ENCODE measurements at regions not wholly inside any gene's neighbourhood (a gene's known extent, or its start where the extent isn't known, plus 50 kb on each side); places are given as distances from the start of the nearest gene placed in this dataset.
A peak's percentile ranks its signal among the peaks of the same experiment; 100 is the strongest.

GRCh38 chr4:8710946-8711345, 118.4 kb downstream of the CPZ start:
- Histone ChIP-seq H3K9me3 (ENCODE audit: control insufficient read depth, low read length) (peaks cover 2% of the 10 kb centered on the region), H3K4me3 (ENCODE audit: insufficient read depth, low read depth, low read length) (no peak overlapping the region), H3K4me1 (ENCODE audit: control insufficient read depth, insufficient read depth, low read length) (peaks cover 16% of the 10 kb centered on the region), H3K27me3 (ENCODE audit: control insufficient read depth, insufficient read depth, low read length, poor library complexity, severe bottlenecking) (peaks cover 10% of the 10 kb centered on the region), H3K36me3 (ENCODE audit: control insufficient read depth, insufficient read depth, low read length) (no peaks in the 10 kb centered on the region), H3K27ac (ENCODE audit: insufficient read depth, low read depth, low read length, poor library complexity, severe bottlenecking) (no peak overlapping the region)
- 71 to 72% methylated on average over 8 of the region's 8 CpGs for WGBS, 2 experiments

GRCh38 chr4:8710416-8710815, 117.9 kb downstream of the CPZ start:
- no peak overlapping the region for H3K4me3 ChIP-seq (ENCODE audit: insufficient read depth, low read depth, low read length)
- H3K4me1 ChIP-seq (ENCODE audit: control insufficient read depth, insufficient read depth, low read length) = peaks cover 22% of the 10 kb centered on the region
- no peak overlapping the region for H3K27ac ChIP-seq (ENCODE audit: insufficient read depth, low read depth, low read length, poor library complexity, severe bottlenecking)
- WGBS, 2 experiments = 91 to 92% methylated on average over 6 of the region's 6 CpGs
- no peaks in the 10 kb centered on the region for H3K36me3 ChIP-seq (ENCODE audit: control insufficient read depth, insufficient read depth, low read length)
- peaks cover 10% of the 10 kb centered on the region for H3K27me3 ChIP-seq (ENCODE audit: control insufficient read depth, insufficient read depth, low read length, poor library complexity, severe bottlenecking)
- H3K9me3 ChIP-seq (ENCODE audit: control insufficient read depth, low read length) = peaks cover 2% of the 10 kb centered on the region

- WGBS, 2 experiments = 63 to 66% methylated on average over 23 of the region's 23 CpGs
- Histone ChIP-seq H3K4me3 (ENCODE audit: insufficient read depth, low read depth, low read length) (no peak overlapping the region), H3K4me1 (ENCODE audit: control insufficient read depth, insufficient read depth, low read length) (peaks cover 27% of the 10 kb centered on the region), H3K27me3 (ENCODE audit: control insufficient read depth, insufficient read depth, low read length, poor library complexity, severe bottlenecking) (peaks cover 10% of the 10 kb centered on the region), H3K9me3 (ENCODE audit: control insufficient read depth, low read length) (peaks cover 2% of the 10 kb centered on the region), H3K36me3 (ENCODE audit: control insufficient read depth, insufficient read depth, low read length) (no peaks in the 10 kb centered on the region), H3K27ac (ENCODE audit: insufficient read depth, low read depth, low read length, poor library complexity, severe bottlenecking) (no peak overlapping the region)
Measured at GRCh38 chr4:8709729-8710360, 117.3 kb downstream of the CPZ start.

GRCh38 chr4:8709050-8709728, 116.6 kb downstream of the CPZ start:
- Histone ChIP-seq H3K27me3 (ENCODE audit: control insufficient read depth, insufficient read depth, low read length, poor library complexity, severe bottlenecking) (peaks cover 10% of the 10 kb centered on the region), H3K4me3 (ENCODE audit: insufficient read depth, low read depth, low read length) (no peak overlapping the region), H3K27ac (ENCODE audit: insufficient read depth, low read depth, low read length, poor library complexity, severe bottlenecking) (no peak overlapping the region), H3K4me1 (ENCODE audit: control insufficient read depth, insufficient read depth, low read length) (peaks cover 34% of the 10 kb centered on the region), H3K36me3 (ENCODE audit: control insufficient read depth, insufficient read depth, low read length) (no peaks in the 10 kb centered on the region), H3K9me3 (ENCODE audit: control insufficient read depth, low read length) (no peaks in the 10 kb centered on the region)
- WGBS, 2 experiments = 93% methylated on average over 15 of the region's 15 CpGs

GRCh38 chr4:8708401-8709021, 115.9 kb downstream of the CPZ start:
- 88% methylated on average over 16 of the region's 16 CpGs for WGBS, 2 experiments
- H3K27ac ChIP-seq (ENCODE audit: insufficient read depth, low read depth, low read length, poor library complexity, severe bottlenecking) = no peak overlapping the region
- H3K27me3 ChIP-seq (ENCODE audit: control insufficient read depth, insufficient read depth, low read length, poor library complexity, severe bottlenecking) = peaks cover 10% of the 10 kb centered on the region
- no peaks in the 10 kb centered on the region for H3K9me3 ChIP-seq (ENCODE audit: control insufficient read depth, low read length)
- H3K4me3 ChIP-seq (ENCODE audit: insufficient read depth, low read depth, low read length) = no peak overlapping the region
- no peaks in the 10 kb centered on the region for H3K36me3 ChIP-seq (ENCODE audit: control insufficient read depth, insufficient read depth, low read length)
- H3K4me1 ChIP-seq (ENCODE audit: control insufficient read depth, insufficient read depth, low read length) = peaks cover 36% of the 10 kb centered on the region

- Histone ChIP-seq H3K4me3 (ENCODE audit: insufficient read depth, low read depth, low read length) (no peak overlapping the region), H3K36me3 (ENCODE audit: control insufficient read depth, insufficient read depth, low read length) (no peaks in the 10 kb centered on the region), H3K27ac (ENCODE audit: insufficient read depth, low read depth, low read length, poor library complexity, severe bottlenecking) (no peak overlapping the region), H3K27me3 (ENCODE audit: control insufficient read depth, insufficient read depth, low read length, poor library complexity, severe bottlenecking) (peaks cover 10% of the 10 kb centered on the region), H3K9me3 (ENCODE audit: control insufficient read depth, low read length) (no peaks in the 10 kb centered on the region), H3K4me1 (ENCODE audit: control insufficient read depth, insufficient read depth, low read length) (peaks cover 36% of the 10 kb centered on the region)
- 78 to 79% methylated on average over 15 of the region's 15 CpGs for WGBS, 2 experiments
Measured at GRCh38 chr4:8707045-8707781, 114.6 kb downstream of the CPZ start.

GRCh38 chr4:8706216-8707044, 113.9 kb downstream of the CPZ start:
- H3K36me3 ChIP-seq (ENCODE audit: control insufficient read depth, insufficient read depth, low read length) = no peaks in the 10 kb centered on the region
- no peaks in the 10 kb centered on the region for H3K9me3 ChIP-seq (ENCODE audit: control insufficient read depth, low read length)
- no peak overlapping the region for H3K27ac ChIP-seq (ENCODE audit: insufficient read depth, low read depth, low read length, poor library complexity, severe bottlenecking)
- peaks cover 10% of the 10 kb centered on the region for H3K27me3 ChIP-seq (ENCODE audit: control insufficient read depth, insufficient read depth, low read length, poor library complexity, severe bottlenecking)
- 79 to 83% methylated on average over 20 to 21 of the region's 21 CpGs for WGBS, 2 experiments
- H3K4me1 ChIP-seq (ENCODE audit: control insufficient read depth, insufficient read depth, low read length) = peaks cover 40% of the 10 kb centered on the region
- H3K4me3 ChIP-seq (ENCODE audit: insufficient read depth, low read depth, low read length) = no peak overlapping the region

GRCh38 chr4:8705161-8706145, 112.9 kb downstream of the CPZ start:
- Histone ChIP-seq H3K27me3 (ENCODE audit: control insufficient read depth, insufficient read depth, low read length, poor library complexity, severe bottlenecking) (peaks cover 10% of the 10 kb centered on the region), H3K27ac (ENCODE audit: insufficient read depth, low read depth, low read length, poor library complexity, severe bottlenecking) (peak overlapping the region; percentile 78), H3K9me3 (ENCODE audit: control insufficient read depth, low read length) (no peaks in the 10 kb centered on the region), H3K4me1 (ENCODE audit: control insufficient read depth, insufficient read depth, low read length) (peaks cover 40% of the 10 kb centered on the region), H3K36me3 (ENCODE audit: control insufficient read depth, insufficient read depth, low read length) (no peaks in the 10 kb centered on the region), H3K4me3 (ENCODE audit: insufficient read depth, low read depth, low read length) (no peak overlapping the region)
- 60% methylated on average over 23 of the region's 23 CpGs for WGBS, 2 experiments

- H3K27ac ChIP-seq (ENCODE audit: insufficient read depth, low read depth, low read length, poor library complexity, severe bottlenecking) = no peak overlapping the region
- H3K4me1 ChIP-seq (ENCODE audit: control insufficient read depth, insufficient read depth, low read length) = peaks cover 40% of the 10 kb centered on the region
- WGBS, 2 experiments = 93 to 95% methylated on average over 9 of the region's 9 CpGs
- no peaks in the 10 kb centered on the region for H3K36me3 ChIP-seq (ENCODE audit: control insufficient read depth, insufficient read depth, low read length)
- no peak overlapping the region for H3K4me3 ChIP-seq (ENCODE audit: insufficient read depth, low read depth, low read length)
- H3K9me3 ChIP-seq (ENCODE audit: control insufficient read depth, low read length) = no peaks in the 10 kb centered on the region
- peaks cover 10% of the 10 kb centered on the region for H3K27me3 ChIP-seq (ENCODE audit: control insufficient read depth, insufficient read depth, low read length, poor library complexity, severe bottlenecking)
Measured at GRCh38 chr4:8704632-8705031, 112.1 kb downstream of the CPZ start.

All from ectodermal cell (in vitro differentiated cells).